ENCODE measurements at regions not wholly inside any gene's neighbourhood (a gene's known extent, or its start where the extent isn't known, plus 50 kb on each side); places are given as distances from the start of the nearest gene placed in this dataset.

GRCh38 chr4:3344596-3344995, 51.8 kb downstream of the RGS12 start:
- TF ChIP-seq, protein P1, sequence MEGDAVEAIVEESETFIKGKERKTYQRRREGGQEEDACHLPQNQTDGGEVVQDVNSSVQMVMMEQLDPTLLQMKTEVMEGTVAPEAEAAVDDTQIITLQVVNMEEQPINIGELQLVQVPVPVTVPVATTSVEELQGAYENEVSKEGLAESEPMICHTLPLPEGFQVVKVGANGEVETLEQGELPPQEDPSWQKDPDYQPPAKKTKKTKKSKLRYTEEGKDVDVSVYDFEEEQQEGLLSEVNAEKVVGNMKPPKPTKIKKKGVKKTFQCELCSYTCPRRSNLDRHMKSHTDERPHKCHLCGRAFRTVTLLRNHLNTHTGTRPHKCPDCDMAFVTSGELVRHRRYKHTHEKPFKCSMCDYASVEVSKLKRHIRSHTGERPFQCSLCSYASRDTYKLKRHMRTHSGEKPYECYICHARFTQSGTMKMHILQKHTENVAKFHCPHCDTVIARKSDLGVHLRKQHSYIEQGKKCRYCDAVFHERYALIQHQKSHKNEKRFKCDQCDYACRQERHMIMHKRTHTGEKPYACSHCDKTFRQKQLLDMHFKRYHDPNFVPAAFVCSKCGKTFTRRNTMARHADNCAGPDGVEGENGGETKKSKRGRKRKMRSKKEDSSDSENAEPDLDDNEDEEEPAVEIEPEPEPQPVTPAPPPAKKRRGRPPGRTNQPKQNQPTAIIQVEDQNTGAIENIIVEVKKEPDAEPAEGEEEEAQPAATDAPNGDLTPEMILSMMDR (IDR thresholded peaks at IDR 0.05; ENCODE audit: insufficient read depth, low read length): no peak
- TF ChIP-seq GABPA (IDR thresholded peaks at IDR 0.05; ENCODE audit: low read depth) (no peak), REST (IDR thresholded peaks at IDR 0.05; ENCODE audit: insufficient replicate concordance, low read depth) (no peak), POLR2AphosphoS5 (IDR thresholded peaks at IDR 0.05; ENCODE audit: low read depth) (no peak), SPI1 (IDR thresholded peaks at IDR 0.05; ENCODE audit: borderline replicate concordance, low read depth) (no peak)

Data from HL-60 (cell line).